Upper lobe of right lung (tissue), 1 donor: ENCODE measurements at regions not wholly inside any gene's neighbourhood (a gene's known extent, or its start where the extent isn't known, plus 50 kb on each side); places are given as distances from the start of the nearest gene placed in this dataset.

Experiments
- ATAC-seq: fragments of 200-7000 bp; cut with Tn5 transposase; one replicate; pipeline ENCODE4 v1.9.1; 2020; ENCODE audit warnings: mild to moderate bottlenecking, moderate library complexity
- DNase-seq: peaks from one replicate; pipeline ENCODE4 v3.0.0-alpha.2; 2020
- H3K27ac ChIP-seq: fragments of 200-600 bp; one replicate; pipeline ENCODE4 v1.8.0; 2022
- H3K27me3 ChIP-seq: fragments of 200-600 bp; one replicate; pipeline ENCODE4 v1.8.0; 2022; ENCODE audit warnings: mild to moderate bottlenecking
- H3K36me3 ChIP-seq: fragments of 200-600 bp; one replicate; pipeline ENCODE4 v1.8.0; 2022
- H3K4me1 ChIP-seq: fragments of 200-600 bp; one replicate; pipeline ENCODE4 v1.8.0; 2022
- H3K4me3 ChIP-seq: fragments of 200-600 bp; one replicate; pipeline ENCODE4 v1.8.0; 2022; ENCODE audit warnings: mild to moderate bottlenecking
- H3K9me3 ChIP-seq: fragments of 200-600 bp; one replicate; pipeline ENCODE4 v1.8.0; 2022
- CTCF ChIP-seq: fragments of 200-600 bp; IDR thresholded peaks from one replicate; pipeline ENCODE4 v1.8.0; 2022; ENCODE audit warnings: antibody characterized with exemption
- intact Hi-C: fragments of 100-400 bp; cut with DNase I; formaldehyde crosslinking; loops from one replicate; pipeline ENCODE4 v1.11.0; 2022
- donor health status: DM: no; HTN: yes; CAD: no; lungs with severe emphysema.

- ATAC-seq (no peak), DNase-seq (no peak)
- Histone ChIP-seq H3K4me1 (no peaks in the 10 kb centered on the region), H3K9me3 (no peaks in the 10 kb centered on the region), H3K4me3 (no peak overlapping the region), H3K27me3 (no peaks in the 10 kb centered on the region), H3K36me3 (no peaks in the 10 kb centered on the region), H3K27ac (no peak overlapping the region)
- TF ChIP-seq CTCF, result no peak
- intact Hi-C loops, result no loop called here
These were observed 304.4 kb downstream of the DMRT2 start for GRCh38 chr9:1354606-1355005.

GRCh38 chr9:1355656-1356055 is 305.5 kb downstream of the DMRT2 start:
- no peak for TF ChIP-seq CTCF
- no peaks in the 10 kb centered on the region for H3K36me3 ChIP-seq
- no peak for DNase-seq
- no peak overlapping the region for H3K4me3 ChIP-seq
- no peaks in the 10 kb centered on the region for H3K9me3 ChIP-seq
- ATAC-seq, result no peak
- intact Hi-C loops, result no loop called here
- no peak overlapping the region for H3K27ac ChIP-seq
- H3K27me3 ChIP-seq, result no peaks in the 10 kb centered on the region
- H3K4me1 ChIP-seq, result no peaks in the 10 kb centered on the region

GRCh38 chr9:1362845-1363244 is 312.7 kb downstream of the DMRT2 start:
- DNase-seq, result no peak
- H3K27ac ChIP-seq, result no peak overlapping the region
- H3K9me3 ChIP-seq, result no peaks in the 10 kb centered on the region
- H3K4me1 ChIP-seq, result no peaks in the 10 kb centered on the region
- intact Hi-C loops, result no loop called here
- no peak for TF ChIP-seq CTCF
- no peak overlapping the region for H3K4me3 ChIP-seq
- H3K36me3 ChIP-seq, result no peaks in the 10 kb centered on the region
- no peak for ATAC-seq
- H3K27me3 ChIP-seq, result no peaks in the 10 kb centered on the region

- no peak for TF ChIP-seq CTCF
These were observed 316.1 kb downstream of the DMRT2 start for GRCh38 chr9:1366276-1366675.

DNA sequence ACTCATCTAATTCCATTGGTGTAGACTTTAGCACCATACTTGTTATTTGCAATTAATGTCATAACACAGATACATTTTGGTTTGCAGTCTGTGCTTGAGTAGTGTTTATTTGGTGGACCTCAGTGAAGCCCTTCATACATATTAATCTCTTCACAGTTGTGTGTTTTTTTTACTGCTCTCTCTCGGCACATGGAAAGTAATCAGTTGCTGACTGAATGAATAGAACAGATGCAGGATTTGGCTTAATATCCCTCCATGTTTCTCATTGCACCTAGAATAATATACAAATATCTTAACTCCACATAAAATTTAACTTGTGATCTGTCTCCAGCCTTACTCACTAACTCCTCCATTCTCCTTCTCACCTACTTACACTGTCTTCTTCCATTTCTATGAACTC is 319.1 kb downstream of the DMRT2 start:
- intact Hi-C loops, result no loop called here
- Histone ChIP-seq H3K4me3 (no peak overlapping the region), H3K36me3 (no peaks in the 10 kb centered on the region)

More at GRCh38 chr9:1366276-1366675, 316.1 kb downstream of the DMRT2 start:
- Histone ChIP-seq H3K4me3 (no peak overlapping the region), H3K9me3 (no peaks in the 10 kb centered on the region), H3K27ac (no peak overlapping the region), H3K27me3 (no peaks in the 10 kb centered on the region), H3K4me1 (no peaks in the 10 kb centered on the region), H3K36me3 (no peaks in the 10 kb centered on the region)
- intact Hi-C loops, result no loop called here
- ATAC-seq (no peak), DNase-seq (no peak)

More for the DNA sequence above, 319.1 kb downstream of the DMRT2 start:
- Histone ChIP-seq H3K9me3 (no peaks in the 10 kb centered on the region), H3K4me1 (no peaks in the 10 kb centered on the region), H3K27ac (no peak overlapping the region), H3K27me3 (no peaks in the 10 kb centered on the region)
- ATAC-seq (no peak), DNase-seq (no peak)
- TF ChIP-seq CTCF, result no peak
